NOMO-1 treated with DMSO at 0.1 percent for 48 hours (cell line): ENCODE measurements at regions not wholly inside any gene's neighbourhood (a gene's known extent, or its start where the extent isn't known, plus 50 kb on each side); places are given as distances from the start of the nearest gene placed in this dataset.

Experiments
- DNase-seq: peaks from one replicate; lab custom pipeline; 2025; ENCODE audit not compliant: unreplicated experiment; lab: John Stamatoyannopoulos, UW

- DNase-seq: no peak
Observed at GRCh38 chr3:20916951-20917606, 731.1 kb upstream of the SGO1 start.

- DNase-seq: no peak
Observed at GRCh38 chr3:20914310-20914709, 728.3 kb upstream of the SGO1 start.

GRCh38 chr3:20912406-20912805 lies 726.4 kb upstream of the SGO1 start:
- DNase-seq: no peak

GRCh38 chr3:20909511-20909910 lies 723.5 kb upstream of the SGO1 start:
- DNase-seq: no peak

DNA sequence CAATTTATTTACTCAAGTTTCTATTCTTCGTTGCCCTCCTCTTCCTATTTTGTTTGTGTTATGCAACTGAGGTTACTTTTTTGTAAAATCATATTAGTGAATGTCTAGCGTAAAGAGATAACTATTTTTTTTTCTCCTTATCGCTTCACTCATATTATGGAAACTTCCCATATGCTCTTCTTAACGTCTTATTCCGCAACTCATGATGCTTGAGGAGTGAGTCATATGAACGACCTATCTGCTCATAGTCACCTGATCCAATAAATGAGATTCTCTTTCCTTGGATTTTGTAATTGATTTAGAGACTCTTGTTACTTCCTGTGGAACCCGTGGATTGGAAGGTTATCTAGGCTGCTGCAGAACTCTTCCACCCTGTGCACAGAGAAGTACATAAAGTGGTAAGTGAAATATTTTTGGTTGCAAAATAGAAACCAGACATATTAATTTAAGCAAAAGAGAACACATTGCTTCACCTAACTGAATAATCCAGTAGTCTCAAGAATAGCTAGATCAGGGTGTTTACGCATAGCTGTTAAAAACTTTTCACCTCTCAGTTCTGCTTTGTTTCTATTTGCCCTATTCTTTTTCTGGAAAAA lies 719.3 kb upstream of the SGO1 start:
- DNase-seq: peak; percentile 68

GRCh38 chr3:20904671-20905070 lies 718.7 kb upstream of the SGO1 start:
- DNase-seq: no peak

GRCh38 chr3:20898962-20899361 lies 713.0 kb upstream of the SGO1 start:
- no peak for DNase-seq

GRCh38 chr3:20890111-20890519 lies 704.1 kb upstream of the SGO1 start:
- DNase-seq: no peak

- no peak for DNase-seq
Observed at GRCh38 chr3:20878691-20879090, 692.7 kb upstream of the SGO1 start.

GRCh38 chr3:20873235-20873634 lies 687.2 kb upstream of the SGO1 start:
- DNase-seq: no peak

GRCh38 chr3:20870106-20870899 lies 684.3 kb upstream of the SGO1 start:
- no peak for DNase-seq

DNA sequence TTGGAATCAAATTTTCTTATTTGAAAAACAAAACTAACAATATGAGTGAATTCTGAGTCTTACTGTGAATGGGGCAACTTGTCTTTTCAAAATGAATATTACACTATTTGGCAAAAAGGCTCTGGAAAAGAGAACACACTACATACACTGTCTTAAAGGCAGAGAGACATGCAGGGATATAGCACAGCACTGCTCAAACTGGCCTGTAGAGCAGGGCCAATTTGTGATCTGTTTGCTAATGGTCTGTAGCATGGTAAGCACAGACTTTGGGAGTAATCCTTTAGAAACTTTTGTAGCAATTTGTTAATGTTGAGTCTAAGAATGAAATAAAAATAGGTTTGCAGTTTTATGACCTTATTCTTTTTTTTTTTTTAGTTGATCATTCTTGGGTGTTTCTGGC lies 679.8 kb upstream of the SGO1 start:
- DNase-seq: no peak

DNA sequence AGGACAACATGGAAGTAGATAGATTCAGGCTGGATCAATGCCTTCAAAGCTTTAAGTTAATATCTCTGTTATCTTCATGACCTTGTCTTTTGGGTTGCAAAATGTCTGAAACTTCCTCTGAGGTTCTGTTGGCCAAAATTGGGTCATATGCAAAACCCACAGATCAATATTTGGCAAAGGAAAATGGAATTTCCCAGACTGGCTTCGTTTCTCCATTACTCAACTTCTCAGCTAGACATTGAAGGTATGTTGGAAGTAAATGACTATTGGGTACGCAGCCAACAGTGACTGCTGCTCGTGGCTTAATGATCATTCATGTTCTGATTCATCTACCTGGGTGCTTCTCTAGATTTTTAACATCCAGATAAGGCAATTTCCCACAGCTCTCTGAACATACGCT lies 675.4 kb upstream of the SGO1 start:
- no peak for DNase-seq

DNA sequence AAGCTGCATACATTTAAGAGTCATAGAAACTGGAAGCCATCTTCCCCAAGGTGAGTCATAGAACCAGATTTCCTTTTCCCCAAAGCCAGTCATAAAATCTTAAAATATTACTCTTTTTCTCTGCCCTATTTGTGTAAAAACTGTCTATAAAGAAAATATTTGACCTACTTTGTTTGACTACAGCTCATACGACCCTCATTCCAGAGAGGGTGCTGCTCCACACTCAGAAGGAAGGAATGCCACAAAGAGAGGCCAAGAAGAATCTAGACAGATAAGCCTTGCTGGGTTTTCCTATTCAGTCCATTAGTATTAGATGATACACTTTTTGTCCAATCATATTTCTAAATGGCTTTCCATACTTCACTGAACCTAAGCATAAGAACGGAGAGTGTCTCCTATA lies 671.6 kb upstream of the SGO1 start:
- no peak for DNase-seq

GRCh38 chr3:20853890-20854289 lies 667.9 kb upstream of the SGO1 start:
- DNase-seq: no peak

DNA sequence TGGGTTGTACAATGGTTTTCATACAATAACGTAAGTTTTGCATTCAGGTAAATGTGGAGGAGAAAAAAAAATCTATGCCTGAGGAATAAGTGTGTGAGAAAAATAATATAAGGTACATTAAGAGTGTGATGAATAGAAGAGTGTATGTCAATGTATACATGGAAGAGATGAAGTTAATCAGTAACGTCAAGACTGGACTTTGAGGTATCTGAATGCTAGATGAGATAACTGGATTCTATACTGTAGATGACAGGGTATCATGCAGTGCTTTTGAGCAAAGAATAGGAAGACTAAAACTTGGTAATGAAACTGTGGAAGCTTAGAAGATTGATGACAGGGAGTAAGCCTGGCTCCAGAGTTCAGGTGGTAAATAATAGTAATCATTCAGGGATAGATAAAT lies 666.7 kb upstream of the SGO1 start:
- DNase-seq: no peak

- no peak for DNase-seq
Observed at GRCh38 chr3:20849975-20850374, 664.0 kb upstream of the SGO1 start.

GRCh38 chr3:20846832-20847231 lies 660.8 kb upstream of the SGO1 start:
- DNase-seq: no peak

DNA sequence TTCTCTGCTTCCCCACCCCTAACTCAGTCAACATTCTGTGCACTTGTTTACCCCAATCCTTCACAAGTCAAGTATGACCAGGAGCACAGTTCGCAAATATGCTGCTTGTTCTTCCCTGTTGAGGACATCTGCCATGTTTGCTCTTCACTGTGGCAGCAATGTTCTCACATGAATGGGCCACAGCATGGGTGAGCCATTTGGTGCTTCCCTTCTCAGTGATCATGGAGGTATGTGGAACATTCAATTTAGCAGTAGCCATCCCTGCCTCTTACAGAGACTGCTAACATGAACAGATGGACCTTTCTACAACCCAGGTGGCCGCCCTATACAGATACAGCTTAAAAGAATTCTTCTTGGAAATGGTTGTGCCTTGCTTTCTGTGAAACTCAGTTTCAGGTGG lies 660.1 kb upstream of the SGO1 start:
- DNase-seq: no peak

GRCh38 chr3:20844851-20845250 lies 658.8 kb upstream of the SGO1 start:
- no peak for DNase-seq

DNA sequence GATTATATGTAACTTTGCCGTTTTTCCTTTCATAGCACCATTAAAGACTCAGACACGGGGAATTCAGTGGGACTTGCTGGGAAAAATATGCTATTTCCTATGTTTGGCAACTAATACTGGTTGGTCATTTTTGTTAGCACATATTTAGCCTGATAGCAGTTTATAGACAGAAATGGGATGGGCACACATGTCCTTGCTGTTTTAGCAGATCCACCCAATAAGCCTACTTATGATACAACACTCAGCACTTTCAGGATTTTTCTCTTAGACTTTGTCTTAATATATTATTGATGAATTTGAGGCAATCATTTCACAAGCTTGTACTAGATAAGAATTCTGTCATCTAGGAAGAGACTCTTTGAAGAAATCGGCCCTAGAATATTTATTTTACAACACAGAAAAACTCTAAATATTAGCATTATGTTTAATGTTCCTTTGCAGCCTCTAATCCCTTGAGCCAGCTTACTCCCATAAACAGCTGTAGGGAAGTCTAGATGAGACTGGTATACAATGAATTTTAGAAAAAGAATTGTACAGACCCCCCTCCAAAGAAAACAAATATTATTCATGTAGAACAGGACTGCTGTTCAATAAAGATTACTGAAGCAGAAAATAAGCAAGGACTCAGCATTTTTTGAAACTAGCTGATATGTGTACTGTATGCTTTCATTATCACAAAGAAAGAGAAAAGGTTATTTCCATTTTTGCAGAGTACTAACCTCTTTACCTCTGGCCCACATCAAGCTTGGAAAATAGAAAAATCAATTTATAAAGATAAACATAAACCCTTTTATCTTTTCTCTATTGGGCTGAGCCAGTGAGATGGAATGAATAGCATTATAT lies 656.8 kb upstream of the SGO1 start:
- DNase-seq: no peak
